Stimulated activated CD4-positive, alpha-beta T cell treated with anti-CD3 and anti-CD28 coated beads, TNF-alpha, amount 100 ng/mL, for 4 hours (primary cell): ENCODE measurements at regions not wholly inside any gene's neighbourhood (a gene's known extent, or its start where the extent isn't known, plus 50 kb on each side); places are given as distances from the start of the nearest gene placed in this dataset.

ENCODE experiments used
- DNase-seq, 3 experiments: peaks; one replicate each; pipeline ENCODE4 v3.0.0-alpha.2; 2020; ENCODE audit warnings: low read depth in 3 of 3

GRCh38 chr2:120674246-120675170 is 61.2 kb upstream of the GLI2 start:
- no peak for DNase-seq

GRCh38 chr2:120675460-120676130 is 60.1 kb upstream of the GLI2 start:
- DNase-seq: peak in 2 of 3 experiments; percentile 17 to 24

- no peak for DNase-seq
Observed at GRCh38 chr2:120677221-120677620, 58.4 kb upstream of the GLI2 start.

- no peak for DNase-seq
Observed at GRCh38 chr2:120677696-120678247, 57.9 kb upstream of the GLI2 start.

- no peak for DNase-seq
Observed at GRCh38 chr2:120678251-120678650, 57.4 kb upstream of the GLI2 start.

- no peak for DNase-seq
Observed at GRCh38 chr2:120678926-120679325, 56.7 kb upstream of the GLI2 start.

- no peak for DNase-seq
Observed at GRCh38 chr2:120679526-120679925, 56.1 kb upstream of the GLI2 start.

GRCh38 chr2:120680136-120680761 is 55.4 kb upstream of the GLI2 start:
- peak; percentile 31 to 47 (median 43) for DNase-seq

GRCh38 chr2:120681181-120681580 is 54.5 kb upstream of the GLI2 start:
- DNase-seq: no peak

- DNase-seq: no peak
Observed at GRCh38 chr2:120681696-120682288, 53.9 kb upstream of the GLI2 start.

- DNase-seq: no peak
Observed at GRCh38 chr2:120682654-120683053, 53.0 kb upstream of the GLI2 start.

- DNase-seq: no peak
Observed at GRCh38 chr2:120683081-120683480, 52.6 kb upstream of the GLI2 start.

- DNase-seq: no peak
Observed at GRCh38 chr2:120683701-120684100, 52.0 kb upstream of the GLI2 start.

GRCh38 chr2:120684289-120685065 is 51.2 kb upstream of the GLI2 start:
- DNase-seq: no peak

- DNase-seq: no peak
Observed at GRCh38 chr2:120685066-120685973, 50.3 kb upstream of the GLI2 start.
